ENCODE measurements at regions not wholly inside any gene's neighbourhood (a gene's known extent, or its start where the extent isn't known, plus 50 kb on each side); places are given as distances from the start of the nearest gene placed in this dataset.

DNA sequence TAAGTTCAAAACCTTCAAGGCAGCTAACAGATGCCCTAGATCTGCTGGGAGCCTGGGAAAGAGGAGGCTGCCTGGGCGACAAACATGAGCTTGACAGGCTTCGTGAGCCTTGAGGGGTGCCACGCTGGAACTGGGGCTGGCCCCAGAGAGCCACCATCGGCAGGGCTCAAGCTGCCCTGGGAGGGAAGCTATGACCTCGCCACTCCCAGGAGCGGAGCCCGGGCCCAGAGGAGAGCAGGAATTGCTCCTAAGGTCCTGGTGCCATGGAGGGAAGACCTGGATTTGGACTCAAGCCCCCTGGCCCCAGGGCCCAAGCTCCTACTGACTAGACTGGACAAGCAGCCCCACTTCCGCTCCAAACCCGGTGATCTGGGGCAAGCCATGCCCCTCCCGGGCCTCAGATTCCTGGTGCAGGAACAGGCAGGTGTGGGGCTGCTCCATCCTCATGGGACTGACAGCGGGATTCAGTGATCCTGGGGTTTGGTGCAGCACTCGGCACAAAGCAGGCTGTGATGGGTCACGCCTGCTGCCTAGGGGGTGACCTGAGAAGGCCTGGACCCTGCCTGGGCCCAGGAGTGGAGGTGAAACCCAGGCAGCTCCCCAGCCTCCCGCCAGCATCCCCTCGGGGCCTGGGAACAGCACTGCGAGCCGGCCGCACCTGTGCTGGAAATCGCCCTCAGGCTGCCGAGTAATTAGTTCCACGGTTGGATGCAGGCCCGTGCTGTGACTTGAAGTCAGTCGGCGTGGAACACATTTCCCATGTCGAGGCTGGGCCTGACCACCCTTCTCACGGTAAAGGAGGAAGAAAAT lies 246.9 kb downstream of the NDUFA10 start:
- TF ChIP-seq, protein P1, sequence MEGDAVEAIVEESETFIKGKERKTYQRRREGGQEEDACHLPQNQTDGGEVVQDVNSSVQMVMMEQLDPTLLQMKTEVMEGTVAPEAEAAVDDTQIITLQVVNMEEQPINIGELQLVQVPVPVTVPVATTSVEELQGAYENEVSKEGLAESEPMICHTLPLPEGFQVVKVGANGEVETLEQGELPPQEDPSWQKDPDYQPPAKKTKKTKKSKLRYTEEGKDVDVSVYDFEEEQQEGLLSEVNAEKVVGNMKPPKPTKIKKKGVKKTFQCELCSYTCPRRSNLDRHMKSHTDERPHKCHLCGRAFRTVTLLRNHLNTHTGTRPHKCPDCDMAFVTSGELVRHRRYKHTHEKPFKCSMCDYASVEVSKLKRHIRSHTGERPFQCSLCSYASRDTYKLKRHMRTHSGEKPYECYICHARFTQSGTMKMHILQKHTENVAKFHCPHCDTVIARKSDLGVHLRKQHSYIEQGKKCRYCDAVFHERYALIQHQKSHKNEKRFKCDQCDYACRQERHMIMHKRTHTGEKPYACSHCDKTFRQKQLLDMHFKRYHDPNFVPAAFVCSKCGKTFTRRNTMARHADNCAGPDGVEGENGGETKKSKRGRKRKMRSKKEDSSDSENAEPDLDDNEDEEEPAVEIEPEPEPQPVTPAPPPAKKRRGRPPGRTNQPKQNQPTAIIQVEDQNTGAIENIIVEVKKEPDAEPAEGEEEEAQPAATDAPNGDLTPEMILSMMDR (IDR thresholded peaks at IDR 0.05) = no peak
- no peak for TF ChIP-seq POLR2A (IDR thresholded peaks at IDR 0.05)
